ENCODE measurements at regions not wholly inside any gene's neighbourhood (a gene's known extent, or its start where the extent isn't known, plus 50 kb on each side); places are given as distances from the start of the nearest gene placed in this dataset.

DNA sequence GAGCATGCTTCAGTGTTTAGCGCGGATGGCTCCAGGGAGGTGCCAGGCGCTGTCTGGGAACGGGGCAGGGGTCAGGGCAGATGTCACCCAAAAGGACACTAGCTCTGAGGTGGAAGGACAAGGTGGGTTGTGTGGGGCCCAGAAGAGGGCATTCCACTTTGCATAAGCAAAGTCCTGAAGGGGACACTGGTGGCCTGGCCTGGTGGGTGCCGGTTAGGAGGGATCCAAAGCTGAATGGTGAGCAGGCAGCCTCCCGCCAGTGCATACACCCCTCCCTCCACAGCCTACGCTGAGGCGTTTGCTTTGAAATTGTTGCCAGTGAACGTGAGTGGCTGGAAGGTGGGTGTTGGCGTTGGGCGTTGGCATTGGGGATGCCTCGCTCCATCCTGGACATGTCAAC lies 192.1 kb downstream of the BMP7 start:
- TF ChIP-seq POLR2A (IDR thresholded peaks at IDR 0.05; ENCODE audit: low read depth, low read length), result no peak
- no peak for TF ChIP-seq POLR2AphosphoS5 (IDR thresholded peaks at IDR 0.05; ENCODE audit: low read depth, low read length)
- TF ChIP-seq TAF1 (IDR thresholded peaks at IDR 0.05; ENCODE audit: borderline replicate concordance, low read depth, low read length), result no peak
